ENCODE measurements at regions not wholly inside any gene's neighbourhood (a gene's known extent, or its start where the extent isn't known, plus 50 kb on each side); places are given as distances from the start of the nearest gene placed in this dataset.

DNA sequence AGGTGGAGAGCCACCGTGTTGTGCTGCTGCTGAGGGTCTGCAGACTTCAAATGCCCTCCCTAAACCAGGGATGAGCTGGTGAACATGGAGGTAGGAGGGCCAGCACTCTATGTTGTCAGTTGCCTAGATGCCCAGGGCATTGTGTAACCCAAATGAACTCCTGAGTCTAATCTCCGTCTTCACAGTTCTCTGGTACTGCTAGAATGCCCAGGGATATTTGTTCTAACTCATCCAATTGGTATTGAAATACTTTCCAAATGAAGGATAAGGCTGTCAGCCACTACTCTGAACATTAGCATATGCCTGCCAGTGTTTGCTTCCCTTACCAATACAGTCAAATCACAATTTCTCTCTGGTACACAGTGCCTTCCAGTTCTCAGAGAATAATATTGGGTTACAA is 492.6 kb downstream of the SLC4A3 start (continued):
- TF ChIP-seq JDP2 (CRISPR knock-in tag; IDR thresholded peaks at IDR 0.05; ENCODE audit: borderline replicate concordance) (no peak), ZNF292 (CRISPR knock-in tag; IDR thresholded peaks at IDR 0.05; ENCODE audit: borderline replicate concordance, low read depth) (no peak), MAFK (conservative IDR thresholded peaks at IDR 0.05 in 1 of 2, IDR thresholded peaks at IDR 0.05 in 1 of 2; ENCODE audit: low read length in 2 of 2) (no peak), IKZF4 (CRISPR knock-in tag; IDR thresholded peaks at IDR 0.05; ENCODE audit: borderline replicate concordance, low read depth, not compliant biosample characterization) (no peak), ZNF501 (CRISPR knock-in tag; IDR thresholded peaks at IDR 0.05) (no peak), REST (IDR thresholded peaks at IDR 0.05; ENCODE audit: borderline replicate concordance in 1 of 2, low read depth in 1 of 2, low read length in 2 of 2) (no peak), HBP1 (CRISPR knock-in tag; IDR thresholded peaks at IDR 0.05; ENCODE audit: low read depth) (no peak)
- TF ChIP-seq, protein P1, sequence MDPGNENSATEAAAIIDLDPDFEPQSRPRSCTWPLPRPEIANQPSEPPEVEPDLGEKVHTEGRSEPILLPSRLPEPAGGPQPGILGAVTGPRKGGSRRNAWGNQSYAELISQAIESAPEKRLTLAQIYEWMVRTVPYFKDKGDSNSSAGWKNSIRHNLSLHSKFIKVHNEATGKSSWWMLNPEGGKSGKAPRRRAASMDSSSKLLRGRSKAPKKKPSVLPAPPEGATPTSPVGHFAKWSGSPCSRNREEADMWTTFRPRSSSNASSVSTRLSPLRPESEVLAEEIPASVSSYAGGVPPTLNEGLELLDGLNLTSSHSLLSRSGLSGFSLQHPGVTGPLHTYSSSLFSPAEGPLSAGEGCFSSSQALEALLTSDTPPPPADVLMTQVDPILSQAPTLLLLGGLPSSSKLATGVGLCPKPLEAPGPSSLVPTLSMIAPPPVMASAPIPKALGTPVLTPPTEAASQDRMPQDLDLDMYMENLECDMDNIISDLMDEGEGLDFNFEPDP (CRISPR knock-in tag; conservative IDR thresholded peaks at IDR 0.05) = no peak
